HCT116 (cell line): ENCODE measurements at regions not wholly inside any gene's neighbourhood (a gene's known extent, or its start where the extent isn't known, plus 50 kb on each side); places are given as distances from the start of the nearest gene placed in this dataset.

ENCODE experiments used
- ATAC-seq: fragments of 200-7000 bp; cut with Tn5 transposase; 2 replicates; pipeline ENCODE4 v1.9.1; 2020; ENCODE audit warnings: mild to moderate bottlenecking, moderate library complexity
- BruUV-seq: library from RNA; stranded (reverse); fragments of 400-500 nt; replicated peaks from 2 replicates; lab custom pipeline; 2021; lab: Mats Ljungman, UMichigan
- CTCF ChIA-PET: fragments of 300-600 bp; sonication (Branson Sonifier 250); formaldehyde crosslinking; loops from one replicate; lab custom pipeline; 2021; ENCODE audit warnings: antibody characterized with exemption; lab: Charles Lee
- POLR2A ChIA-PET: fragments of 300-600, 350-600 bp; sonication (Branson Sonifier 250); formaldehyde crosslinking; loops from one replicate; lab custom pipeline; 2021; ENCODE audit warnings: antibody characterized with exemption; lab: Charles Lee
- RAD21 ChIA-PET, 2 experiments: fragments of 300-600 bp; sonication (Branson Sonifier 250); formaldehyde crosslinking; loops; one replicate each; lab custom pipeline; 2023; ENCODE audit warnings: low total read pairs in 2 of 2; ENCODE audit not compliant: uncharacterized antibody in 2 of 2, unreplicated experiment in 2 of 2, low non-redundant PET in 1 of 2; lab: Charles Lee
- DNase-seq: peaks from one replicate; pipeline ENCODE4 v3.0.0-alpha.2; 2010; ENCODE audit warnings: low read depth, low spot score
- H2AFZ ChIP-seq: fragments of 200-600 bp; shearing (Covaris generic), sonication (generic); 2 replicates; pipeline ENCODE4 v1.6.1; 2017; ENCODE audit warnings: low read depth, mixed run types, mixed read lengths, antibody characterized with exemption, low read length; ENCODE audit not compliant: poor library complexity, severe bottlenecking
- H3K27ac ChIP-seq: 2 replicates; pipeline ENCODE4 v1.5.1; 2012; ENCODE audit warnings: low read depth, low read length
- H3K27me3 ChIP-seq: fragments of 200-600 bp; sonication (generic); 2 replicates; pipeline ENCODE4 v1.6.1; 2016; ENCODE audit warnings: mixed run types, low read length, mixed read lengths; ENCODE audit not compliant: insufficient read depth
- H3K36me3 ChIP-seq, 2 experiments: fragments of 200-500 bp in 1 of 2; fragments of 200-600 bp in 1 of 2; sonication (Bioruptor generic) in 1 of 2; sonication (generic) in 1 of 2; 2 replicates each; pipeline versions ENCODE4 v1.5.1 to v1.6.1; 2014 to 2016; ENCODE audit warnings: low read length in 2 of 2, inconsistent platforms in 1 of 2, mixed read lengths in 1 of 2, mixed run types in 1 of 2; ENCODE audit not compliant: insufficient read depth in 2 of 2, control insufficient read depth in 1 of 2
- H3K4me1 ChIP-seq, 2 experiments: fragments of 200-600 bp in 1 of 2; sonication (generic) in 1 of 2; 2 replicates each; pipeline versions ENCODE4 v1.5.1 to v1.6.1; 2012 to 2017; ENCODE audit warnings: low read length in 2 of 2, inconsistent platforms in 1 of 2, mild to moderate bottlenecking in 1 of 2, mixed read lengths in 1 of 2, mixed run types in 1 of 2, moderate library complexity in 1 of 2; ENCODE audit not compliant: insufficient read depth in 2 of 2, control insufficient read depth in 1 of 2
- H3K4me2 ChIP-seq: fragments of 200-600 bp; sonication (generic); 2 replicates; pipeline ENCODE4 v1.6.1; 2017; ENCODE audit warnings: mixed run types, low read length, mixed read lengths
- H3K4me3 ChIP-seq, 2 experiments: fragments of 200-600 bp in 1 of 2; sonication (generic) in 1 of 2; replicated peaks in 1 of 2; 2 replicates each; pipeline ENCODE4 v1.5.1; 2011 to 2016; ENCODE audit warnings: low read length in 2 of 2, control low read depth in 1 of 2, low read depth in 1 of 2, mild to moderate bottlenecking in 1 of 2, mixed read lengths in 1 of 2, mixed run types in 1 of 2
- H3K79me2 ChIP-seq: fragments of 200-600 bp; sonication (generic); 2 replicates; pipeline ENCODE4 v1.6.1; 2017; ENCODE audit warnings: mild to moderate bottlenecking, mixed run types, low read length, moderate library complexity, mixed read lengths; ENCODE audit not compliant: insufficient read depth
- H3K9ac ChIP-seq: fragments of 200-600 bp; sonication (generic); 2 replicates; pipeline ENCODE4 v1.6.1; 2016; ENCODE audit warnings: low read length, mixed read lengths
- H3K9me2 ChIP-seq: fragments of 200-600 bp; sonication (generic), shearing (Covaris generic); 2 replicates; pipeline ENCODE4 v1.6.1; 2017; ENCODE audit warnings: mixed run types, mild to moderate bottlenecking, moderate library complexity; ENCODE audit not compliant: insufficient read depth
- H3K9me3 ChIP-seq, 2 experiments: fragments of 200-500 bp in 1 of 2; fragments of 200-600 bp in 1 of 2; sonication (Bioruptor generic) in 1 of 2; sonication (generic) in 1 of 2; 2 replicates each; pipeline ENCODE4 v1.6.1; 2014 to 2017; ENCODE audit warnings: low read length in 2 of 2, mixed read lengths in 2 of 2, inconsistent platforms in 1 of 2, low read depth in 1 of 2, mild to moderate bottlenecking in 1 of 2, mixed run types in 1 of 2, moderate library complexity in 1 of 2; ENCODE audit not compliant: control insufficient read depth in 1 of 2, insufficient read depth in 1 of 2
- H4K20me1 ChIP-seq: fragments of 200-600 bp; sonication (generic), shearing (Covaris generic); 2 replicates; pipeline ENCODE4 v1.6.1; 2017; ENCODE audit warnings: mixed run types, mild to moderate bottlenecking, moderate library complexity; ENCODE audit not compliant: insufficient read depth
- CEBPB ChIP-seq: IDR thresholded peaks from 2 replicates; pipeline ENCODE4 v1.6.1; 2012; ENCODE audit warnings: low read depth
- EGR1 ChIP-seq: IDR thresholded peaks from 2 replicates; pipeline ENCODE4 v1.6.1; 2012; ENCODE audit warnings: low read depth
- JUND ChIP-seq: IDR thresholded peaks from 2 replicates; pipeline ENCODE4 v1.6.1; 2012
- RAD21 ChIP-seq: IDR thresholded peaks from 2 replicates; pipeline ENCODE4 v1.6.1; 2012; ENCODE audit warnings: low read depth, mild to moderate bottlenecking
- SRF ChIP-seq: IDR thresholded peaks from 2 replicates; pipeline ENCODE4 v1.6.1; 2012; ENCODE audit warnings: low read depth
- TCF7L2 ChIP-seq: IDR thresholded peaks from 2 replicates; pipeline ENCODE4 v1.7.0; 2011; ENCODE audit warnings: borderline replicate concordance, inconsistent platforms; ENCODE audit not compliant: insufficient read depth, insufficient read length; ENCODE audit errors: extremely low read depth
- intact Hi-C: fragments of 100-400 bp; cut with micrococcal nuclease; formaldehyde crosslinking; loops from 2 replicates; pipeline ENCODE4 v1.10.0; 2022
- TF ChIP-seq, protein P1 (sequence below): IDR thresholded peaks from 2 replicates; pipeline ENCODE4 v1.6.1; 2012; ENCODE audit warnings: low read depth
- TF ChIP-seq, protein P2 (sequence below), 3 experiments: fragments of 200-600 bp in 1 of 3; sonication (generic) in 1 of 3; IDR thresholded peaks in 2 of 3; conservative IDR thresholded peaks in 1 of 3; 2 replicates each; pipeline ENCODE4 v1.5.1; 2012 to 2017; ENCODE audit warnings: low read depth in 2 of 3, low read length in 2 of 3, antibody characterized with exemption in 1 of 3, borderline replicate concordance in 1 of 3, control low read depth in 1 of 3, mild to moderate bottlenecking in 1 of 3, mixed read lengths in 1 of 3, mixed run types in 1 of 3, moderate library complexity in 1 of 3; ENCODE audit not compliant: insufficient read depth in 1 of 3
- TF ChIP-seq, protein P3 (sequence below): IDR thresholded peaks from 2 replicates; pipeline ENCODE4 v1.6.1; 2011; ENCODE audit warnings: mild to moderate bottlenecking, low read length, moderate library complexity; ENCODE audit not compliant: insufficient replicate concordance; ENCODE audit errors: extremely low read depth

- H3K9me3 ChIP-seq: no peaks in the 10 kb centered on the region
- TF ChIP-seq TCF7L2: no peak
- TF ChIP-seq, protein P1, sequence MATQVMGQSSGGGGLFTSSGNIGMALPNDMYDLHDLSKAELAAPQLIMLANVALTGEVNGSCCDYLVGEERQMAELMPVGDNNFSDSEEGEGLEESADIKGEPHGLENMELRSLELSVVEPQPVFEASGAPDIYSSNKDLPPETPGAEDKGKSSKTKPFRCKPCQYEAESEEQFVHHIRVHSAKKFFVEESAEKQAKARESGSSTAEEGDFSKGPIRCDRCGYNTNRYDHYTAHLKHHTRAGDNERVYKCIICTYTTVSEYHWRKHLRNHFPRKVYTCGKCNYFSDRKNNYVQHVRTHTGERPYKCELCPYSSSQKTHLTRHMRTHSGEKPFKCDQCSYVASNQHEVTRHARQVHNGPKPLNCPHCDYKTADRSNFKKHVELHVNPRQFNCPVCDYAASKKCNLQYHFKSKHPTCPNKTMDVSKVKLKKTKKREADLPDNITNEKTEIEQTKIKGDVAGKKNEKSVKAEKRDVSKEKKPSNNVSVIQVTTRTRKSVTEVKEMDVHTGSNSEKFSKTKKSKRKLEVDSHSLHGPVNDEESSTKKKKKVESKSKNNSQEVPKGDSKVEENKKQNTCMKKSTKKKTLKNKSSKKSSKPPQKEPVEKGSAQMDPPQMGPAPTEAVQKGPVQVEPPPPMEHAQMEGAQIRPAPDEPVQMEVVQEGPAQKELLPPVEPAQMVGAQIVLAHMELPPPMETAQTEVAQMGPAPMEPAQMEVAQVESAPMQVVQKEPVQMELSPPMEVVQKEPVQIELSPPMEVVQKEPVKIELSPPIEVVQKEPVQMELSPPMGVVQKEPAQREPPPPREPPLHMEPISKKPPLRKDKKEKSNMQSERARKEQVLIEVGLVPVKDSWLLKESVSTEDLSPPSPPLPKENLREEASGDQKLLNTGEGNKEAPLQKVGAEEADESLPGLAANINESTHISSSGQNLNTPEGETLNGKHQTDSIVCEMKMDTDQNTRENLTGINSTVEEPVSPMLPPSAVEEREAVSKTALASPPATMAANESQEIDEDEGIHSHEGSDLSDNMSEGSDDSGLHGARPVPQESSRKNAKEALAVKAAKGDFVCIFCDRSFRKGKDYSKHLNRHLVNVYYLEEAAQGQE: no peak
- no peak for TF ChIP-seq RAD21
- no peak for TF ChIP-seq EGR1
- no peak for TF ChIP-seq JUND
- TF ChIP-seq, protein P2, sequence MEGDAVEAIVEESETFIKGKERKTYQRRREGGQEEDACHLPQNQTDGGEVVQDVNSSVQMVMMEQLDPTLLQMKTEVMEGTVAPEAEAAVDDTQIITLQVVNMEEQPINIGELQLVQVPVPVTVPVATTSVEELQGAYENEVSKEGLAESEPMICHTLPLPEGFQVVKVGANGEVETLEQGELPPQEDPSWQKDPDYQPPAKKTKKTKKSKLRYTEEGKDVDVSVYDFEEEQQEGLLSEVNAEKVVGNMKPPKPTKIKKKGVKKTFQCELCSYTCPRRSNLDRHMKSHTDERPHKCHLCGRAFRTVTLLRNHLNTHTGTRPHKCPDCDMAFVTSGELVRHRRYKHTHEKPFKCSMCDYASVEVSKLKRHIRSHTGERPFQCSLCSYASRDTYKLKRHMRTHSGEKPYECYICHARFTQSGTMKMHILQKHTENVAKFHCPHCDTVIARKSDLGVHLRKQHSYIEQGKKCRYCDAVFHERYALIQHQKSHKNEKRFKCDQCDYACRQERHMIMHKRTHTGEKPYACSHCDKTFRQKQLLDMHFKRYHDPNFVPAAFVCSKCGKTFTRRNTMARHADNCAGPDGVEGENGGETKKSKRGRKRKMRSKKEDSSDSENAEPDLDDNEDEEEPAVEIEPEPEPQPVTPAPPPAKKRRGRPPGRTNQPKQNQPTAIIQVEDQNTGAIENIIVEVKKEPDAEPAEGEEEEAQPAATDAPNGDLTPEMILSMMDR (IDR thresholded peaks at IDR 0.05 in 2 of 3, conservative IDR thresholded peaks at IDR 0.05 in 1 of 3; ENCODE audit: borderline replicate concordance in 1 of 3, insufficient read depth in 1 of 3, low read depth in 2 of 3, low read length in 2 of 3): no peak
- TF ChIP-seq, protein P3, sequence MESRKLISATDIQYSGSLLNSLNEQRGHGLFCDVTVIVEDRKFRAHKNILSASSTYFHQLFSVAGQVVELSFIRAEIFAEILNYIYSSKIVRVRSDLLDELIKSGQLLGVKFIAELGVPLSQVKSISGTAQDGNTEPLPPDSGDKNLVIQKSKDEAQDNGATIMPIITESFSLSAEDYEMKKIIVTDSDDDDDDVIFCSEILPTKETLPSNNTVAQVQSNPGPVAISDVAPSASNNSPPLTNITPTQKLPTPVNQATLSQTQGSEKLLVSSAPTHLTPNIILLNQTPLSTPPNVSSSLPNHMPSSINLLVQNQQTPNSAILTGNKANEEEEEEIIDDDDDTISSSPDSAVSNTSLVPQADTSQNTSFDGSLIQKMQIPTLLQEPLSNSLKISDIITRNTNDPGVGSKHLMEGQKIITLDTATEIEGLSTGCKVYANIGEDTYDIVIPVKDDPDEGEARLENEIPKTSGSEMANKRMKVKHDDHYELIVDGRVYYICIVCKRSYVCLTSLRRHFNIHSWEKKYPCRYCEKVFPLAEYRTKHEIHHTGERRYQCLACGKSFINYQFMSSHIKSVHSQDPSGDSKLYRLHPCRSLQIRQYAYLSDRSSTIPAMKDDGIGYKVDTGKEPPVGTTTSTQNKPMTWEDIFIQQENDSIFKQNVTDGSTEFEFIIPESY: no peak
- no peak for TF ChIP-seq SRF
- no peak for TF ChIP-seq CEBPB
- DNase-seq (no peak), ATAC-seq (no peak)
- no peaks in the 10 kb centered on the region for H3K4me1 ChIP-seq
- no peaks in the 10 kb centered on the region for H3K9me2 ChIP-seq
- no peaks in the 10 kb centered on the region for H3K79me2 ChIP-seq
- no TSS peak for BruUV-seq
- intact Hi-C loops: no loop called here
- H2AFZ ChIP-seq: no peak overlapping the region
- H3K27me3 ChIP-seq: no peaks in the 10 kb centered on the region
- H3K9ac ChIP-seq: no peak overlapping the region
- no peaks in the 10 kb centered on the region for H3K36me3 ChIP-seq
- no peak overlapping the region for H3K27ac ChIP-seq
- POLR2A ChIA-PET: no interaction called here
- no peak overlapping the region for H3K4me3 ChIP-seq
- H4K20me1 ChIP-seq: no peaks in the 10 kb centered on the region
- no peak overlapping the region for H3K4me2 ChIP-seq
- CTCF ChIA-PET: no interaction called here
- RAD21 ChIA-PET: no interaction called here
These were observed 467.1 kb upstream of the TGFBR2 start for GRCh38 chr3:30139283-30139682.
